ENCODE measurements at regions not wholly inside any gene's neighbourhood (a gene's known extent, or its start where the extent isn't known, plus 50 kb on each side); places are given as distances from the start of the nearest gene placed in this dataset.

- no peaks in the 10 kb centered on the region for H4K20me1 ChIP-seq (ENCODE audit: insufficient read depth)
- H3K79me2 ChIP-seq (ENCODE audit: insufficient read depth, low read depth), result no peaks in the 10 kb centered on the region
- H3K9ac ChIP-seq, result no peak overlapping the region
- H3K27ac ChIP-seq, result no peak overlapping the region
- no peak for TF ChIP-seq CTCF (conservative IDR thresholded peaks at IDR 0.05; ENCODE audit: low read depth, low read length)
- no peak overlapping the region for H3K4me2 ChIP-seq
- no peaks in the 10 kb centered on the region for H3K27me3 ChIP-seq (ENCODE audit: insufficient read depth, low read depth)
- no peaks in the 10 kb centered on the region for H3K36me3 ChIP-seq (ENCODE audit: insufficient read depth)
- H3K4me3 ChIP-seq (IDR thresholded peaks at IDR 0.05; ENCODE audit: insufficient read depth, low read depth, low read length), result no peak overlapping the region
- no peak overlapping the region for H2AFZ ChIP-seq (ENCODE audit: low read depth)
- no peaks in the 10 kb centered on the region for H3K4me1 ChIP-seq (ENCODE audit: low read depth, poor library complexity, severe bottlenecking)
Measured at GRCh38 chr20:41969656-41970055, 351.5 kb upstream of the CHD6 start.

GRCh38 chr20:41960166-41960565, 342.0 kb upstream of the CHD6 start:
- Histone ChIP-seq H2AFZ (ENCODE audit: low read depth) (no peak overlapping the region), H3K9ac (no peak overlapping the region), H3K4me2 (no peak overlapping the region), H3K27ac (no peak overlapping the region), H3K4me1 (ENCODE audit: low read depth, poor library complexity, severe bottlenecking) (no peaks in the 10 kb centered on the region), H4K20me1 (ENCODE audit: insufficient read depth) (no peaks in the 10 kb centered on the region), H3K36me3 (ENCODE audit: insufficient read depth) (no peaks in the 10 kb centered on the region), H3K27me3 (ENCODE audit: insufficient read depth, low read depth) (no peaks in the 10 kb centered on the region), H3K4me3 (IDR thresholded peaks at IDR 0.05; ENCODE audit: insufficient read depth, low read depth, low read length) (no peak overlapping the region), H3K79me2 (ENCODE audit: insufficient read depth, low read depth) (no peaks in the 10 kb centered on the region)
- TF ChIP-seq CTCF (conservative IDR thresholded peaks at IDR 0.05; ENCODE audit: low read depth, low read length), result no peak

GRCh38 chr20:41958391-41958790, 340.2 kb upstream of the CHD6 start:
- H4K20me1 ChIP-seq (ENCODE audit: insufficient read depth), result no peaks in the 10 kb centered on the region
- no peak for TF ChIP-seq CTCF (conservative IDR thresholded peaks at IDR 0.05; ENCODE audit: low read depth, low read length)
- H3K4me3 ChIP-seq (IDR thresholded peaks at IDR 0.05; ENCODE audit: insufficient read depth, low read depth, low read length), result no peak overlapping the region
- no peak overlapping the region for H2AFZ ChIP-seq (ENCODE audit: low read depth)
- H3K4me2 ChIP-seq, result no peak overlapping the region
- H3K79me2 ChIP-seq (ENCODE audit: insufficient read depth, low read depth), result no peaks in the 10 kb centered on the region
- H3K27me3 ChIP-seq (ENCODE audit: insufficient read depth, low read depth), result no peaks in the 10 kb centered on the region
- no peaks in the 10 kb centered on the region for H3K36me3 ChIP-seq (ENCODE audit: insufficient read depth)
- no peak overlapping the region for H3K27ac ChIP-seq
- no peak overlapping the region for H3K9ac ChIP-seq
- H3K4me1 ChIP-seq (ENCODE audit: low read depth, poor library complexity, severe bottlenecking), result no peaks in the 10 kb centered on the region

GRCh38 chr20:41956338-41957074, 338.3 kb upstream of the CHD6 start:
- Histone ChIP-seq H3K27ac (no peak overlapping the region), H2AFZ (ENCODE audit: low read depth) (no peak overlapping the region), H3K27me3 (ENCODE audit: insufficient read depth, low read depth) (no peaks in the 10 kb centered on the region), H3K9ac (no peak overlapping the region), H4K20me1 (ENCODE audit: insufficient read depth) (no peaks in the 10 kb centered on the region), H3K79me2 (ENCODE audit: insufficient read depth, low read depth) (no peaks in the 10 kb centered on the region), H3K36me3 (ENCODE audit: insufficient read depth) (no peaks in the 10 kb centered on the region), H3K4me2 (no peak overlapping the region), H3K4me3 (IDR thresholded peaks at IDR 0.05; ENCODE audit: insufficient read depth, low read depth, low read length) (no peak overlapping the region), H3K4me1 (ENCODE audit: low read depth, poor library complexity, severe bottlenecking) (no peaks in the 10 kb centered on the region)
- TF ChIP-seq CTCF (conservative IDR thresholded peaks at IDR 0.05; ENCODE audit: low read depth, low read length), result peak; percentile 84
